NOMO-1 (cell line): ENCODE measurements at regions not wholly inside any gene's neighbourhood (a gene's known extent, or its start where the extent isn't known, plus 50 kb on each side); places are given as distances from the start of the nearest gene placed in this dataset.
A peak's percentile ranks its signal among the peaks of the same experiment; 100 is the strongest.
"Not testable (repeated sequence)": the region's sequence is repeated elsewhere in the genome, so short reads cannot be mapped to it uniquely, and the experiment has no call there.

ENCODE experiments used
- DNase-seq, 2 experiments: peaks; one replicate each; lab custom pipeline; 2025; ENCODE audit not compliant: unreplicated experiment in 2 of 2; lab: John Stamatoyannopoulos, UW

- no peak for DNase-seq
Measured at GRCh38 chr6:56904068-56904467, 50.8 kb upstream of the BEND6 start.

GRCh38 chr6:56902641-56903464 is 52.1 kb upstream of the BEND6 start:
- DNase-seq: peak; percentile 2 to 54

GRCh38 chr6:56900784-56901183 is 54.1 kb upstream of the BEND6 start:
- DNase-seq: no peak

GRCh38 chr6:56899753-56900152 is 55.2 kb upstream of the BEND6 start:
- DNase-seq: no peak

GRCh38 chr6:56899311-56899710 is 55.6 kb upstream of the BEND6 start:
- no peak for DNase-seq

GRCh38 chr6:56897789-56898529 is 56.9 kb upstream of the BEND6 start:
- DNase-seq: no peak

GRCh38 chr6:56891754-56892153 is 63.2 kb upstream of the BEND6 start:
- DNase-seq: no peak

GRCh38 chr6:56890683-56891429 is 64.1 kb upstream of the BEND6 start:
- DNase-seq: peak; percentile 22 to 88

- DNase-seq: no peak
Measured at GRCh38 chr6:56890066-56890465, 64.8 kb upstream of the BEND6 start.

- no peak for DNase-seq
Measured at GRCh38 chr6:56889492-56889891, 65.4 kb upstream of the BEND6 start.

GRCh38 chr6:56888687-56889086 is 66.2 kb upstream of the BEND6 start:
- no peak for DNase-seq

GRCh38 chr6:56887086-56887485 is 67.8 kb upstream of the BEND6 start:
- DNase-seq: no peak

- DNase-seq: no peak
Measured at GRCh38 chr6:56877922-56878321, 77.0 kb upstream of the BEND6 start.

GRCh38 chr6:56875961-56876360 is 78.9 kb upstream of the BEND6 start:
- DNase-seq: no peak

- DNase-seq: no peak
Measured at GRCh38 chr6:56875523-56875922, 79.4 kb upstream of the BEND6 start.

- DNase-seq: no peak
Measured at GRCh38 chr6:56874328-56874727, 80.6 kb upstream of the BEND6 start.

GRCh38 chr6:56870053-56870452 is 84.9 kb upstream of the BEND6 start:
- DNase-seq: not testable (repeated sequence)

- no peak for DNase-seq
Measured at GRCh38 chr6:56869346-56869745, 85.6 kb upstream of the BEND6 start.

- DNase-seq: no peak
Measured at GRCh38 chr6:56868687-56869086, 86.2 kb upstream of the BEND6 start.

- no peak for DNase-seq
Measured at GRCh38 chr6:56866917-56867522, 87.9 kb upstream of the BEND6 start.
